DND-41 (cell line): ENCODE measurements at regions not wholly inside any gene's neighbourhood (a gene's known extent, or its start where the extent isn't known, plus 50 kb on each side); places are given as distances from the start of the nearest gene placed in this dataset.

ENCODE experiments used
- CTCF ChIP-seq: IDR thresholded peaks from 2 replicates; pipeline ENCODE4 v1.5.1; 2012; ENCODE audit warnings: borderline replicate concordance, low read length, moderate library complexity, mild to moderate bottlenecking; ENCODE audit not compliant: poor library complexity, severe bottlenecking; ENCODE audit errors: extremely low read depth
- EZH2 ChIP-seq: IDR thresholded peaks from 3 replicates; pipeline ENCODE4 v1.6.1; 2012; ENCODE audit warnings: borderline replicate concordance, low read depth, mild to moderate bottlenecking, moderate library complexity, low read length, inconsistent platforms; ENCODE audit not compliant: severe bottlenecking

- TF ChIP-seq CTCF (no peak), EZH2 (no peak)
These were observed 347.9 kb downstream of the WDR11 start for GRCh38 chr10:121199081-121199480.
